ENCODE measurements at regions not wholly inside any gene's neighbourhood (a gene's known extent, or its start where the extent isn't known, plus 50 kb on each side); places are given as distances from the start of the nearest gene placed in this dataset.

GRCh38 chr17:70024253-70024652 lies 50.8 kb upstream of the KCNJ16 start:
- Histone ChIP-seq H3K79me2 (replicated peaks; ENCODE audit: insufficient read depth, low read length) (no peaks in the 10 kb centered on the region), H3K9me3 (ENCODE audit: low read length) (no peaks in the 10 kb centered on the region), H3K36me3 (ENCODE audit: insufficient read depth, low read length) (no peaks in the 10 kb centered on the region), H3K27me3 (ENCODE audit: insufficient read depth, low read depth, low read length) (no peaks in the 10 kb centered on the region), H2AFZ (ENCODE audit: low read depth, low read length) (no peak overlapping the region), H3K4me2 (ENCODE audit: low read length) (no peak overlapping the region), H3K9ac (ENCODE audit: low read length) (no peak overlapping the region), H3K9me2 (ENCODE audit: insufficient read depth, low read length) (no peaks in the 10 kb centered on the region), H3K27ac (ENCODE audit: low read length) (peak overlapping the region; percentile 7), H4K20me1 (ENCODE audit: insufficient read depth) (no peaks in the 10 kb centered on the region), H3K4me3 (ENCODE audit: low read length) (no peak overlapping the region), H3F3A (ENCODE audit: insufficient read depth, low read length, poor library complexity, severe bottlenecking) (no peaks in the 10 kb centered on the region)
- TF ChIP-seq CTCF (IDR thresholded peaks at IDR 0.05; ENCODE audit: poor library complexity, severe bottlenecking): no peak
- TF ChIP-seq EP300 (conservative IDR thresholded peaks at IDR 0.05; ENCODE audit: poor library complexity, severe bottlenecking): no peak
- no peak for TF ChIP-seq SMC3 (conservative IDR thresholded peaks at IDR 0.05; ENCODE audit: poor library complexity)
- no peak for TF ChIP-seq POLR2AphosphoS5 (IDR thresholded peaks at IDR 0.05)
- no peak for TF ChIP-seq TAF1 (IDR thresholded peaks at IDR 0.05; ENCODE audit: low read depth)
- no peak for TF ChIP-seq REST (IDR thresholded peaks at IDR 0.05; ENCODE audit: borderline replicate concordance)
- no peak for TF ChIP-seq RAD21 (conservative IDR thresholded peaks at IDR 0.05)

Small RNAs in the stretch of these regions (small RNA-seq; reads per million reads assigned to genes)
- gene AC002545.1 (0 reads per million in 3 experiments), gene RF00019 (0 to 1.2 (median 0) reads per million in 3 experiments)
